Epithelial cell of proximal tubule (primary cell): ENCODE measurements at regions not wholly inside any gene's neighbourhood (a gene's known extent, or its start where the extent isn't known, plus 50 kb on each side); places are given as distances from the start of the nearest gene placed in this dataset.

Experiments
- DNase-seq: peaks from one replicate; pipeline ENCODE4 v3.0.0-alpha.2; 2011; ENCODE audit warnings: low read depth
- H3K4me3 ChIP-seq: 2 replicates; pipeline ENCODE4 v1.5.1; 2011; ENCODE audit warnings: low read depth, mild to moderate bottlenecking, low read length
- TF ChIP-seq, protein P1 (sequence below): conservative IDR thresholded peaks from 2 replicates; pipeline ENCODE4 v1.5.1; 2012; ENCODE audit warnings: low read depth, mild to moderate bottlenecking, low read length

DNA sequence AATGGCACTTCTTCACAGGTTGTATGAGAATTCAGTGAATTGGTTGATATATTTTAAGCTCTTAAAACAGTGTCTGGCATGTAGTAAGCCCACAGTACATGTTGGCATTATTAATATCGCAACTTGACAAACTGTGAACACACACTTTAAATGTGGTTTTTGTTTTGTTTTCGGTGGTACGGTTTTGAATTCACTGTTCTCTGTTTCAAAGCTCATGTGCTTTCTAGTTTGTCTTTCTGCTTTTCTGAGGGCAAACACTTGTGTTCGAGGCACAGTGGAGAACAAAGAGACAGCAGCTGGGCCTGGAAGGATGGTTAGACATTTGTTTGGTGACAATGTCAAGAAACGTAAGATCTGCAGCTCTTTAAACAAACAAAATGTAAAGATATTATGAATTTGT lies 276.5 kb upstream of the MC4R start:
- TF ChIP-seq, protein P1, sequence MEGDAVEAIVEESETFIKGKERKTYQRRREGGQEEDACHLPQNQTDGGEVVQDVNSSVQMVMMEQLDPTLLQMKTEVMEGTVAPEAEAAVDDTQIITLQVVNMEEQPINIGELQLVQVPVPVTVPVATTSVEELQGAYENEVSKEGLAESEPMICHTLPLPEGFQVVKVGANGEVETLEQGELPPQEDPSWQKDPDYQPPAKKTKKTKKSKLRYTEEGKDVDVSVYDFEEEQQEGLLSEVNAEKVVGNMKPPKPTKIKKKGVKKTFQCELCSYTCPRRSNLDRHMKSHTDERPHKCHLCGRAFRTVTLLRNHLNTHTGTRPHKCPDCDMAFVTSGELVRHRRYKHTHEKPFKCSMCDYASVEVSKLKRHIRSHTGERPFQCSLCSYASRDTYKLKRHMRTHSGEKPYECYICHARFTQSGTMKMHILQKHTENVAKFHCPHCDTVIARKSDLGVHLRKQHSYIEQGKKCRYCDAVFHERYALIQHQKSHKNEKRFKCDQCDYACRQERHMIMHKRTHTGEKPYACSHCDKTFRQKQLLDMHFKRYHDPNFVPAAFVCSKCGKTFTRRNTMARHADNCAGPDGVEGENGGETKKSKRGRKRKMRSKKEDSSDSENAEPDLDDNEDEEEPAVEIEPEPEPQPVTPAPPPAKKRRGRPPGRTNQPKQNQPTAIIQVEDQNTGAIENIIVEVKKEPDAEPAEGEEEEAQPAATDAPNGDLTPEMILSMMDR: no peak
- H3K4me3 ChIP-seq: no peak overlapping the region
- no peak for DNase-seq

GRCh38 chr18:60649842-60650536 lies 277.4 kb upstream of the MC4R start:
- no peak overlapping the region for H3K4me3 ChIP-seq
- no peak for DNase-seq
- TF ChIP-seq, protein P1: no peak

GRCh38 chr18:60654298-60654697 lies 281.7 kb upstream of the MC4R start:
- TF ChIP-seq, protein P1: no peak
- DNase-seq: no peak
- no peak overlapping the region for H3K4me3 ChIP-seq

GRCh38 chr18:60656553-60656952 lies 284.0 kb upstream of the MC4R start:
- H3K4me3 ChIP-seq: no peak overlapping the region
- TF ChIP-seq, protein P1: no peak
- DNase-seq: no peak

DNA sequence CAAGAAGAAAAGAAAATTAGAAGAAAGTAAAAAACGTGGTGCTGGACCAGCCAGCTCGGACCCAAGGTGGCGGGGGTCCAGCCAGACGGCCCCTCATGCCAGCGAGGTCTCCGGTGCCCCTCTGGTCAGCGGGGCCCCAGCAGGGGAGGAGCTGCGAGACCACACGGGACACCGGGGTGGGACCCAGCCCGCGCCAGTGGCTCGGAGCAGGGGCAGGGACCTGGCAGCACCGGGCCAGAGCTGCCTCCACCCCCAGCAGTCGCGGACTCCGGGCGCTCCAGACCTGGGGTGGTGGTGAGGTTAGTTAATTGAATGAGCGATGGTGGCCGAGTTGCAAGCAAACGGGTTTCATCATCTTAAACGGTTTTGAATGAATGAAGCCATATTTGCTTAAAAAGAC lies 289.9 kb upstream of the MC4R start:
- DNase-seq: no peak
- TF ChIP-seq, protein P1: no peak

GRCh38 chr18:60663060-60663989 lies 290.8 kb upstream of the MC4R start:
- TF ChIP-seq, protein P1: no peak
- no peak overlapping the region for H3K4me3 ChIP-seq
- DNase-seq: no peak

More for the DNA sequence above, 289.9 kb upstream of the MC4R start:
- no peak overlapping the region for H3K4me3 ChIP-seq

DNA sequence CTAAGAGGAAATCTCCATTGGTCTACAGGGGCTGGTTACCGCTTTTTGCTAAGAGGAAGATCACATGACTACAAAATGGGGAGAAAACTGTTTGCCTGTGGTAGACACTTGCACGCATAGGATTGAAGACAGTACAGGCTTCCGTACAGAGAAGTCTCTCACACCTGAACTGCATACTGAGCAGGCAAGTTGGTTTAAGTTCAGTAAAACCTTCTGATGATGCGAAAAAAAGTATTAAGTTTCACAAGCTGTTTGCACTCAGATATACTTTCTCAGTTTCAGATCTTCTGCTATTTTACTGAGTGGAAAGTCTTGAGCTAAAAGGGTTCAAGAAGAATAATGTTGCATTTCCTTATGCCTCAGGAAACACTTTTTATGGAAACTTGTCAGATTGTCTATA lies 292.2 kb upstream of the MC4R start:
- TF ChIP-seq, protein P1: no peak
- H3K4me3 ChIP-seq: no peak overlapping the region
- DNase-seq: no peak
